Activated naive CD4-positive, alpha-beta T cell treated with anti-CD3 and anti-CD28 coated beads, Interleukin-2, amount 50 U/mL, for 72 hours (primary cell): ENCODE measurements at regions not wholly inside any gene's neighbourhood (a gene's known extent, or its start where the extent isn't known, plus 50 kb on each side); places are given as distances from the start of the nearest gene placed in this dataset.
"Not testable (repeated sequence)": the region's sequence is repeated elsewhere in the genome, so short reads cannot be mapped to it uniquely, and the experiment has no call there.

Experiments used
- ATAC-seq, 2 donors: fragments of 150-1000 bp; cut with Tn5 transposase; 2 replicates each; pipeline ENCODE4 v1.10.0; 2021; ENCODE audit warnings: mild to moderate bottlenecking in 2 of 2, moderate library complexity in 2 of 2
- DNase-seq, 2 donors: peaks; one replicate each; pipeline ENCODE4 v3.0.0; 2021 to 2022; ENCODE audit warnings: low spot score in 2 of 2
- H3K27ac Mint-ChIP-seq, 2 donors: one replicate each; pipeline ENCODE4 v1.8.0; 2022; ENCODE audit warnings: mild to moderate bottlenecking in 2 of 2, mixed read lengths in 2 of 2
- H3K36me3 Mint-ChIP-seq, 2 donors: one replicate each; pipeline ENCODE4 v1.8.0; 2022; ENCODE audit warnings: mixed read lengths in 2 of 2
- H3K9me3 Mint-ChIP-seq, 2 donors: one replicate each; pipeline ENCODE4 v1.8.0; 2022; ENCODE audit warnings: mixed read lengths in 2 of 2

DNA sequence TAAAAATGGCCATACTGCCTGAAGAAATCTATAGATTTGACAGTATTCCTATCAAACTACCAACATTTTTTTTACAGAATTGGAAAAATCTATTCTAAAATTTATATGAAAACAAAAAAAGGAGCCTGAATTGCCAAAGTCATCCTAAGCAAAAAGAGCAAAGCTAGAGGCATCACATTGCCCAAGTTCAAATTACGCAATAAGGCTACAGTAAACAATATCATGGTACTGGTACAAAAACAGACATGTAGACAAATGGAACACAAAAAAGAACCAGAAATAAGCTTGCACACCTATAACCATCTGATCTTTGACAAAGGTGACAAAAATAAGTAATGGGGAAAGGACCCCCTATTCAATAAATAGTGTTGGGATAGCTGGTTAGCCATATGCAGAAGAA lies 50.2 kb upstream of the THSD7B start:
- no peak for DNase-seq
- Mint-ChIP-seq H3K36me3 (no peaks in the 10 kb centered on the region), H3K27ac (no peak overlapping the region), H3K9me3 (no peaks in the 10 kb centered on the region)
- no peak for ATAC-seq

DNA sequence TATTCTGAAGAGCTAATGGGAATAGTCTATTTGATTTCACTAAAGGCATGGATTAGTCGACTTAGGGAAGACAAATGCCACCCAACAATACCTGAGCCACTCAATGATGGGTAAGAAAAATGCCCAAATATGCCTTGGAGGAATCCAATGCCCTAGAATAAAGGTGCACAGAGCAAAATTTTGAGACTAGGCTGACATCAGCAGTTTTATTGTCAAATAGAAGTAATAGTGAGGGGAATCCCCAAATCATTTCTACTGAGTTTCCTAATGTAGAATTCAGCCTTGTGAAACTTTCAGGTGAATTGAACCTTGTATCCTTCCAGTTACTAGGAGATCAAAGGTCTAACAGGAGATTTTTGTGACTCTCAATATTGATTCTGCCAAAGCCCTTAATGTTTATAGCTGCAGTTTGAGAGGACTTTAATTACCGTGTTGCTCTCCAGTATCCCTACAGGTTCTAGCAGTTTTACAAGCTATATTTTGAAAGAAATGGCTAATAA lies 50.8 kb upstream of the THSD7B start:
- Mint-ChIP-seq H3K36me3 (no peaks in the 10 kb centered on the region), H3K27ac (no peak overlapping the region), H3K9me3 (no peaks in the 10 kb centered on the region)
- DNase-seq (no peak), ATAC-seq (no peak)

DNA sequence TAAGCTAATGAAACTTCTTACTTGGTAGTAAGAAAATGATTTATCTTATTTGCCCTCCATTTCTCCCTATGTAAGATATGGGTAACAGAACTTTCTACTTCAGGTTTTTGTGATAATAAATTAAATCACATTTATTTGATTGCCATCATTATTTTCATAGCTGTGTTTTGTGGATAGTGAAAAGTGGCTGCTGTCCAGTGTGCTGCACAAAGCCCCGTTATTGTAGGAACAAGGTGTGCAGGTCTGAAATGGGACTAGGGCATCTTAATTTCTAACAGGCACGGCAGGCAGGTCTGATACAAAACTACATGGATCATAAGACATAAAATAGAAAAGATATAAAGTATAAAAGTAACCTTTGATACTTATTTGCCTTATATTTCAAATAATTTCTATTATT lies 51.6 kb upstream of the THSD7B start:
- no peak for ATAC-seq
- no peak for DNase-seq
- no peaks in the 10 kb centered on the region for H3K9me3 Mint-ChIP-seq

DNA sequence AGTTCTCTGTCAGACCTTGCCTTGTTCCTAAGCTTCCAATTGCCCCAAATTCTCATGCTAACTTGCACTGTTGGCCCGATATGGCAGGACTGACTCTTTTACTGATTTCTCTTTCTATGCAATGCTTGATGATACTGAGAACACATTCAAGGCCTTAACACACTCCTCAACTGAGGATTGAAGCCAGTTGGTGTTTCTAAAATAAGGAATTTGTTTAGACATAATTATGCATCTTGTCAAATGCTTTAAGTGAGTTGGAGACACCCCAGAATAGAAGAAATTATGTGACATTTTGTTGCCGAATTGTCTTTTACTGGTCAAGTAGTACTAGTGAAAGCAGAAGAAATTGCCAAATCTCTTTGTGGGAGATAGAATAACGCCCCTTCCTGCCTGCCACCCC lies 60.0 kb upstream of the THSD7B start:
- DNase-seq (no peak), ATAC-seq (no peak)
- no peaks in the 10 kb centered on the region for H3K36me3 Mint-ChIP-seq
- H3K9me3 Mint-ChIP-seq = peaks cover 8 to 11% of the 10 kb centered on the region in 2 donors
- H3K27ac Mint-ChIP-seq = no peak overlapping the region

More for the DNA sequence above, 51.6 kb upstream of the THSD7B start:
- H3K36me3 Mint-ChIP-seq = no peaks in the 10 kb centered on the region
- no peak overlapping the region for H3K27ac Mint-ChIP-seq

DNA sequence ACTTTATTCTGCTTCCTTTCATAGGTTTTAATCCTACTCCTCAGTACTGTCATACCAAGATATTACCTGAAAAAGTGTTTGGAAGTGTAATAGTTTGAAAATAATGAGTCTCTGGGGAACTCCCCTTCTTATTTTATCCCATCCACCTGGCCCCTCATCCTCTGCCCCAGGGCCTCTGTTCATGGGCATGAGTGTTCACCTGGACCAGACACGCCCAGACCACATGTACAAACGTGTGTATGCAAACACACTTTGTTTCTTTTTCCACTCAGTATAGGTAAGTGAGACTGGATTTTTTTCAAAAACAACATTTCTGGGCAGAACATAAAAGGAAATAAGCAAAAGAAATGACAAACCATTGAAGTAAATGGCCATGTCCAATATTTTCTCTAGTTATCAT lies 62.1 kb upstream of the THSD7B start:
- H3K27ac Mint-ChIP-seq = no peak overlapping the region
- H3K9me3 Mint-ChIP-seq = peaks cover 8 to 11% of the 10 kb centered on the region in 2 donors
- DNase-seq (no peak), ATAC-seq (no peak)
- H3K36me3 Mint-ChIP-seq = no peaks in the 10 kb centered on the region

DNA sequence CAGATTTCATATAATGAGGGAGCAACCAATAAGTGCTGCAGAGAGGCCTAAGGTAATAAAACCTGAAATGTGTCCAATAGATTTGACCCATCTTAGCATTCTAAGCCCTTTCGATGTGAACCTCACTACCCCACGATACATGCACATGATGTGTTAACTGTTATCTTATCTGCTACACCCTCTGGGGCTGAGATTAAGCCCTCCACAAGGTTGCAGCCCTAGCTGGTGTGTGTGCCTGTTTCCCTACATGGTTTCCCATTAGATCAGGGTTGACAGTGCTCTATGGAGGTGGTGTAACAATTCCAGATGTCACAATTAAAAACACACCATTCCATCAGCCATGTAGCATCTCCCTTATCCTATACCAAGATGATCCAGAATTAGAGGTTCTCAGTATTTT lies 68.9 kb upstream of the THSD7B start:
- ATAC-seq (no peak), DNase-seq (no peak)
- Mint-ChIP-seq H3K36me3 (no peaks in the 10 kb centered on the region), H3K27ac (no peak overlapping the region), H3K9me3 (no peaks in the 10 kb centered on the region)

DNA sequence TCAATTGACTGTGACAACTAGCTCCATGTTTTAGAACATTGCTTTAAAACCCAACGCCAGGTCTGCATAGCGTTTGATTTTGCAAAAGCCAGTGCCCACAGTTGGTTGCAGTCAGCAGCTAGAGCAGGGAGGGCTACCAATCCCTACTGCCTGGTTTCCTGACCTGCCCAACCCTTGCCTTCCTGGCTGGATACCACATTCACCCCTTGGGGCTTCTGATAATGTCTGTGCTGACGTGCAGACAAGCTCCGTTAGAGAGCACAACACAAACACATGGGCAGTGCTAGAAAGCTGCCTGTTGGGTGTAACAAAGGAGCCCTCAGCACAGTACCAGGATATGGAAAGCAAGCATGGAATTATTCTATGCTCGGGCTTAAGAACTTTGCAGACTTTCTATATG lies 71.4 kb upstream of the THSD7B start:
- DNase-seq (no peak), ATAC-seq (no peak)
- Mint-ChIP-seq H3K36me3 (no peaks in the 10 kb centered on the region), H3K9me3 (no peaks in the 10 kb centered on the region), H3K27ac (no peak overlapping the region)

DNA sequence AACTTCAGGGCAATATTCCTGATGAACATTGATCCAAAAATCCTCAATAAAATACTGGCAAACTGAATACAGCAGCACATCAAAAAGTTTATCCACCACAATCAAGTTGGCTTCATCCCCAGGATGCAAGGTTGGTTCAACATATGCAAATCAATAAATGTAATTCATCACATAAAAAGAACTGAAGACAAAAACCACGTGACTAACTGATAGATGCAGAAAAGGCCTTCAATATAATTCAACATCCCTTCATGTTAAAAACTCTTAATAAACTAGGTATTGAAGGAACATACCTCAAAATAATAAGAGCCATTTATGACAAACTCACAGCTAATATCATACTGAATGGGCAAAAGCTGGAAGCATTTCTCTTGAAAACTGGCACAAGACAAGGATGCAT lies 85.3 kb upstream of the THSD7B start:
- DNase-seq, H3K27ac Mint-ChIP-seq, H3K36me3 Mint-ChIP-seq, H3K9me3 Mint-ChIP-seq, ATAC-seq: not testable (repeated sequence)

- no peak for DNase-seq
- Mint-ChIP-seq H3K36me3 (no peaks in the 10 kb centered on the region), H3K27ac (no peak overlapping the region), H3K9me3 (no peaks in the 10 kb centered on the region)
- no peak for ATAC-seq
These were observed 99.6 kb upstream of the THSD7B start for GRCh38 chr2:136665736-136666135.

- DNase-seq = no peak
- H3K36me3 Mint-ChIP-seq = no peaks in the 10 kb centered on the region
- H3K9me3 Mint-ChIP-seq = no peaks in the 10 kb centered on the region
- no peak for ATAC-seq
- H3K27ac Mint-ChIP-seq = no peak overlapping the region
These were observed 100.5 kb upstream of the THSD7B start for GRCh38 chr2:136664713-136665405.

DNA sequence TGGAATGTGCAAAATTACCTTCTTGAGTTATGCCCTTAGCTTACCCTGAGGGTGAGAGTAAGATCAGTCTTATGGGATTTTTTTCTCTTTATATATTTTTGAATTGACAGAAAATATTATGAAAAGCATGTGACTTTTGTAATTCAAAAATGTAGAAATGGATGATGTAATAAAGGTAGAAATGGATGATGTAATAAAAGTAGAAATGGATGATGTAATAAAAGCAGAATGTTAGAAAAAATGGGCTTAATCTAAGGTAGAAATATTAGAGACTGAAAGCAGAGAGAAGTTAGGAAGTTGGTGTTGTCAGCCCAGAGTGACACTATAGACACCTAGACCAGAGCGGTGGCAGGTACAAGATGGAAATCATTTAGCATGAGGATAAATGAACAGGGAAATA lies 107.1 kb upstream of the THSD7B start:
- no peak overlapping the region for H3K27ac Mint-ChIP-seq
- H3K36me3 Mint-ChIP-seq = no peaks in the 10 kb centered on the region
- H3K9me3 Mint-ChIP-seq = no peaks in the 10 kb centered on the region
- ATAC-seq (no peak), DNase-seq (no peak)

DNA sequence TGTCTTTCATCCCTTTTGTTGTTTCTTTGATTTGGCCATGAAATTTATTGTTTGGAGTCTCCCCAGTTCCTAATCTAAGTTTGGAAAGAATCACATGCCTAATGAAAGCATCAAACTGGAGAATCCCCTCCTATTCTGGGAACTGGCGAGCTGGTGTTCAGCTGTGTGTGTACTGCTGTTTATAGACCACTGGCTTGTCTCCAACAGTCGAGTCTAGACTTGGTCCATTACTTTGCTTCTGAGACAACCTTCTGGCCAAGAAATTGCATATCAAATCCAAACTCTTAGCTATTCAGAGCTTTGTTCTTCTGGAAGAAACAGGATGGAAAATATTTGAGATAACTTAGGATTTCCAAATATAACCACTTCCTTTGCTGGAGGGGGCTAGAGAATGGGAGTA lies 111.5 kb upstream of the THSD7B start:
- Mint-ChIP-seq H3K27ac (no peak overlapping the region), H3K9me3 (no peaks in the 10 kb centered on the region), H3K36me3 (no peaks in the 10 kb centered on the region)
- DNase-seq (no peak), ATAC-seq (no peak)

GRCh38 chr2:136651456-136652010 lies 113.8 kb upstream of the THSD7B start:
- no peak for ATAC-seq
- Mint-ChIP-seq H3K36me3 (no peaks in the 10 kb centered on the region), H3K27ac (no peak overlapping the region), H3K9me3 (no peaks in the 10 kb centered on the region)
- no peak for DNase-seq

DNA sequence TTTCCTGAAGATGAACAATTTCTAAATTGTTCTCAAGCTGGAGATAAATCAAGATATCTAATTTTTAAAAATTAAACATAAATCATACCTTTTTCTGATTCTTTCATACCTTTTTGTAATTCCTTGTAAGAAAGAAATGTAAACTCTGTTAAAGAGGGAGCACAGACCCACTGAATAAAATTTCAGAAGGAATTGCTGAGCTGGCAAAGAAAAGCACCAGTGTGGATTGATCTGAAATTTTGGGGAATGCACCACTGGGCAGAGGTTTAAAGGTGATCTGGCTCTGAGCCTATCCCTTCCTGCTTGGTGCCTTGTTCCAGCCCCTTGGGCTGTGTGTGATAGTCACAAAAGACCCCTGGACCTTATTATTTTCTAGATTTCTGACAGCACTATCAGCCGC lies 118.3 kb upstream of the THSD7B start:
- Mint-ChIP-seq H3K36me3 (no peaks in the 10 kb centered on the region), H3K9me3 (no peaks in the 10 kb centered on the region), H3K27ac (no peak overlapping the region)
- DNase-seq (no peak), ATAC-seq (no peak)

DNA sequence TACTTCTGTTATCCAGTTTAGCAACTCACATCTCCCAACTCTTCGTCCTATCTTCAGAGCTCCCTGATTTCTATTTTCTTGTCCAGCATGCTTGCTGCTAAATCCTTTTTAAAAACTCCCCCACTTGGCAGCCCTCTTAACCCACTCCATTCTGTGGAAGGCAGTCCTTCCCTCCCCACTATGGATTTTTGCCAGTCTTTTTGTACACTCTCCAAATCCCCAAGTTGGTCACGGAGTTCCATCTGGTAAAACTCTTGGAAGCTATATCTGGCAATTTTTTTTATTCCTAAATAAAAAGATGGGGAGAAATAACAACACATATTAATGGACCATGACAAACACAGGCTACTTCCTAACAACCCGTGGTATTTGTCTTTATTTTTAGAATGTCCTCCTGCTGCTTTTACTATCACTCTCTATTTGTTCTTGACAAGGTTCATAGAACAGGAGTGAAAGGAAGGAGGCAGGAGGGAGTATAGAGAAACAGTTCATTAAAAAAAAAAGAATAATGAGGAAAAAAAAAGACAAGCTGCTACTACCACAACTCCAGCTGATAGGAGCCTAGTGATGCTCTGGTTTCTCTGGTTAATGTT lies 120.0 kb upstream of the THSD7B start:
- Mint-ChIP-seq H3K27ac (no peak overlapping the region), H3K9me3 (no peaks in the 10 kb centered on the region), H3K36me3 (no peaks in the 10 kb centered on the region)
- ATAC-seq (no peak), DNase-seq (no peak)

DNA sequence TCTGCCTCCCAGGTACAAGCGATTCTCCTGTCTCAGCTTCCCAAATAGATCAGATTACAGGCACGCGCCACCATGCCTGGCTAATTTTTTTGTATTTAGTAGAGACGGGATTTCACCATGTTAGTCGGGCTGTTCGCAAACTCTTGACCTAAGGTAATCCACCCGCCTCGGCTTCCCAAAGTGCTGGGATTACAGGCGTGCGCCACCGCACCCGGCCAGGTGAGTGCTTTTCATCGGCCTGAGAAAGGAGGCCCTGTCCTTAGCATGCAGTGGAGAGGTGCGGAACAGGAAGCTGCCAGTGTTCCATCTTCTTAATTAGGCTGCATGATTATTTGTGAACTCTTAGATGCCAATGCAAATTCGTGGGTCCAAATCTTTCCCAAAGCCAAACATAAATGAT lies 125.7 kb upstream of the THSD7B start:
- Mint-ChIP-seq H3K36me3 (no peaks in the 10 kb centered on the region), H3K27ac (no peak overlapping the region), H3K9me3 (no peaks in the 10 kb centered on the region)
- DNase-seq (no peak), ATAC-seq (no peak)

- Mint-ChIP-seq H3K36me3 (no peaks in the 10 kb centered on the region), H3K9me3 (no peaks in the 10 kb centered on the region), H3K27ac (no peak overlapping the region)
- ATAC-seq (no peak), DNase-seq (no peak)
These were observed 127.2 kb upstream of the THSD7B start for GRCh38 chr2:136638193-136638592.

GRCh38 chr2:136637402-136637801 lies 127.9 kb upstream of the THSD7B start:
- Mint-ChIP-seq H3K9me3 (no peaks in the 10 kb centered on the region), H3K36me3 (no peaks in the 10 kb centered on the region), H3K27ac (no peak overlapping the region)
- DNase-seq (no peak), ATAC-seq (no peak)
